ENCODE measurements at regions not wholly inside any gene's neighbourhood (a gene's known extent, or its start where the extent isn't known, plus 50 kb on each side); places are given as distances from the start of the nearest gene placed in this dataset.

DNA sequence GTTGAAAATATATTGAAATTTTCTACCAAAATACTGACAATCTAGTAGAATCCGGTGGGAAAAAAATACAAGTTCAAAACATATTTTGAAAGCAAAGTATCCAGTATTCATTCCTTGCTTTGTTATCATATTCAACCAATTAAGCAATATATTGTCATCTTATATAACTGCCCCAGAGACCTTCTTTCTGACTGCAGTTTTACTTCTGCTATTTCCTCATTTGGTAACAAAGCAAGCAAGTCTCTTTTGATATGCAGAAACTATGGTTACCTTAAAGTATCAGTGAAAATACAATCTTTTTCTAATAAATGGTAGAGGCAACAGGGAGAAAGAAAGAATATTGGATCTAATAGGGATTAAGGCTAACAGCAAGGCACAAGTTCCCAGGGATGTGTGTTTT lies 663.7 kb upstream of the MEF2C start:
- Histone ChIP-seq H3K27ac (replicated peaks) (no peak overlapping the region), H3K4me3 (replicated peaks; ENCODE audit: insufficient read depth, low read length) (no peak overlapping the region), H3K27me3 (ENCODE audit: insufficient read depth, poor library complexity, severe bottlenecking) (no peaks in the 10 kb centered on the region)
- no peak for DNase-seq (ENCODE audit: low read depth in 1 of 2, low spot score in 1 of 2)
- TF ChIP-seq, protein P1, sequence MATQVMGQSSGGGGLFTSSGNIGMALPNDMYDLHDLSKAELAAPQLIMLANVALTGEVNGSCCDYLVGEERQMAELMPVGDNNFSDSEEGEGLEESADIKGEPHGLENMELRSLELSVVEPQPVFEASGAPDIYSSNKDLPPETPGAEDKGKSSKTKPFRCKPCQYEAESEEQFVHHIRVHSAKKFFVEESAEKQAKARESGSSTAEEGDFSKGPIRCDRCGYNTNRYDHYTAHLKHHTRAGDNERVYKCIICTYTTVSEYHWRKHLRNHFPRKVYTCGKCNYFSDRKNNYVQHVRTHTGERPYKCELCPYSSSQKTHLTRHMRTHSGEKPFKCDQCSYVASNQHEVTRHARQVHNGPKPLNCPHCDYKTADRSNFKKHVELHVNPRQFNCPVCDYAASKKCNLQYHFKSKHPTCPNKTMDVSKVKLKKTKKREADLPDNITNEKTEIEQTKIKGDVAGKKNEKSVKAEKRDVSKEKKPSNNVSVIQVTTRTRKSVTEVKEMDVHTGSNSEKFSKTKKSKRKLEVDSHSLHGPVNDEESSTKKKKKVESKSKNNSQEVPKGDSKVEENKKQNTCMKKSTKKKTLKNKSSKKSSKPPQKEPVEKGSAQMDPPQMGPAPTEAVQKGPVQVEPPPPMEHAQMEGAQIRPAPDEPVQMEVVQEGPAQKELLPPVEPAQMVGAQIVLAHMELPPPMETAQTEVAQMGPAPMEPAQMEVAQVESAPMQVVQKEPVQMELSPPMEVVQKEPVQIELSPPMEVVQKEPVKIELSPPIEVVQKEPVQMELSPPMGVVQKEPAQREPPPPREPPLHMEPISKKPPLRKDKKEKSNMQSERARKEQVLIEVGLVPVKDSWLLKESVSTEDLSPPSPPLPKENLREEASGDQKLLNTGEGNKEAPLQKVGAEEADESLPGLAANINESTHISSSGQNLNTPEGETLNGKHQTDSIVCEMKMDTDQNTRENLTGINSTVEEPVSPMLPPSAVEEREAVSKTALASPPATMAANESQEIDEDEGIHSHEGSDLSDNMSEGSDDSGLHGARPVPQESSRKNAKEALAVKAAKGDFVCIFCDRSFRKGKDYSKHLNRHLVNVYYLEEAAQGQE (IDR thresholded peaks at IDR 0.05; ENCODE audit: insufficient replicate concordance, low read depth) = no peak
- TF ChIP-seq, protein P2, sequence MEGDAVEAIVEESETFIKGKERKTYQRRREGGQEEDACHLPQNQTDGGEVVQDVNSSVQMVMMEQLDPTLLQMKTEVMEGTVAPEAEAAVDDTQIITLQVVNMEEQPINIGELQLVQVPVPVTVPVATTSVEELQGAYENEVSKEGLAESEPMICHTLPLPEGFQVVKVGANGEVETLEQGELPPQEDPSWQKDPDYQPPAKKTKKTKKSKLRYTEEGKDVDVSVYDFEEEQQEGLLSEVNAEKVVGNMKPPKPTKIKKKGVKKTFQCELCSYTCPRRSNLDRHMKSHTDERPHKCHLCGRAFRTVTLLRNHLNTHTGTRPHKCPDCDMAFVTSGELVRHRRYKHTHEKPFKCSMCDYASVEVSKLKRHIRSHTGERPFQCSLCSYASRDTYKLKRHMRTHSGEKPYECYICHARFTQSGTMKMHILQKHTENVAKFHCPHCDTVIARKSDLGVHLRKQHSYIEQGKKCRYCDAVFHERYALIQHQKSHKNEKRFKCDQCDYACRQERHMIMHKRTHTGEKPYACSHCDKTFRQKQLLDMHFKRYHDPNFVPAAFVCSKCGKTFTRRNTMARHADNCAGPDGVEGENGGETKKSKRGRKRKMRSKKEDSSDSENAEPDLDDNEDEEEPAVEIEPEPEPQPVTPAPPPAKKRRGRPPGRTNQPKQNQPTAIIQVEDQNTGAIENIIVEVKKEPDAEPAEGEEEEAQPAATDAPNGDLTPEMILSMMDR (IDR thresholded peaks at IDR 0.05; ENCODE audit: insufficient read depth, low read length) = no peak
- TF ChIP-seq GABPA (IDR thresholded peaks at IDR 0.05; ENCODE audit: low read depth) (no peak), POLR2AphosphoS5 (IDR thresholded peaks at IDR 0.05; ENCODE audit: low read depth) (no peak), SPI1 (IDR thresholded peaks at IDR 0.05; ENCODE audit: borderline replicate concordance, low read depth) (no peak)

DNA sequence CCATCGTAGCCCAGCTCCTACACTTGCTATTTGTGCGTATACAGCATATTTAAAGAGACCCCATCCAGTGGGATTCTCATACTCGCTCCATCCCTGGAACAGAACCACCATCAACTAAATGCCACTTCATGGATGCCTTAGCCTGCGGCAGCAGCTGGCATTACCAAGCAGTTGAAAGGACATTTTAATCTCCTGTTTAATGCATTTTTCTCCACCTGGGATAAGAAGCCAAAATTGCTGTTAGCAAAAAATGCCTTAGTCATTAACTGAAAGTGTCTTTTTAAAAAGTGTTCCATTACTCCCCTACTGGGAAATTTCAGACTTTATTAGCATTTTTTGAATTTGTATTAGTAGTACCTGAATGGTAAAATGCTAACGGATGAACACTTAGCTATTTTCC lies 662.6 kb upstream of the MEF2C start:
- no peak for DNase-seq (ENCODE audit: low read depth in 1 of 2, low spot score in 1 of 2)
- Histone ChIP-seq H3K27ac (replicated peaks) (no peak overlapping the region), H3K27me3 (ENCODE audit: insufficient read depth, poor library complexity, severe bottlenecking) (no peaks in the 10 kb centered on the region), H3K4me3 (replicated peaks; ENCODE audit: insufficient read depth, low read length) (no peak overlapping the region)
- no peak for TF ChIP-seq SPI1 (IDR thresholded peaks at IDR 0.05; ENCODE audit: borderline replicate concordance, low read depth)
- TF ChIP-seq, protein P2 (IDR thresholded peaks at IDR 0.05; ENCODE audit: insufficient read depth, low read length) = no peak
- TF ChIP-seq GABPA (IDR thresholded peaks at IDR 0.05; ENCODE audit: low read depth) = no peak
- no peak for TF ChIP-seq POLR2AphosphoS5 (IDR thresholded peaks at IDR 0.05; ENCODE audit: low read depth)
- TF ChIP-seq, protein P1 (IDR thresholded peaks at IDR 0.05; ENCODE audit: insufficient replicate concordance, low read depth) = no peak

DNA sequence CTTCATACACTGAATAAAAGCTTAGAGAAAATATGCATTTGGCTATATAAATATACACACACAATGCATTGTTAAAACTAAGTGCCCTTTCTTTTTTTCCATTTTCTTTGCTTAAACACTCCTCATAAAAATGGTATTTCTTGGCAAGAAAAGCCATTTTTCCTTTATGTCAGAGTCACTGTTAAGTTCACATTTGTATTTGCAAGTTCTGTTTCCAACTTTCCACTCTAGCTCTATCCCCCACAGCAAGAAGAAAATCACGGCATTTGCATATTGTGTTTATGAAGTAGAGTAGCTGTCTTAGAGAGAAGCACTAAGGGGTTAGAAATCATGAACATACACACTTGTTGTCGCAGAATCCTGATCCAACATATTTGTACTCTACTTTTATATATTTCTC lies 662.1 kb upstream of the MEF2C start:
- DNase-seq (ENCODE audit: low read depth in 1 of 2, low spot score in 1 of 2) = no peak
- TF ChIP-seq, protein P2 (IDR thresholded peaks at IDR 0.05; ENCODE audit: insufficient read depth, low read length) = no peak
- no peak for TF ChIP-seq POLR2AphosphoS5 (IDR thresholded peaks at IDR 0.05; ENCODE audit: low read depth)
- TF ChIP-seq, protein P1 (IDR thresholded peaks at IDR 0.05; ENCODE audit: insufficient replicate concordance, low read depth) = no peak
- no peak for TF ChIP-seq GABPA (IDR thresholded peaks at IDR 0.05; ENCODE audit: low read depth)
- TF ChIP-seq SPI1 (IDR thresholded peaks at IDR 0.05; ENCODE audit: borderline replicate concordance, low read depth) = no peak
- Histone ChIP-seq H3K27ac (replicated peaks) (no peak overlapping the region), H3K27me3 (ENCODE audit: insufficient read depth, poor library complexity, severe bottlenecking) (no peaks in the 10 kb centered on the region), H3K4me3 (replicated peaks; ENCODE audit: insufficient read depth, low read length) (no peak overlapping the region)
